GM12892 (cell line): ENCODE measurements at regions not wholly inside any gene's neighbourhood (a gene's known extent, or its start where the extent isn't known, plus 50 kb on each side); places are given as distances from the start of the nearest gene placed in this dataset.

ENCODE experiments used
- POLR2AphosphoS5 ChIP-seq: IDR thresholded peaks from 2 replicates; pipeline ENCODE4 v1.6.1; 2011; ENCODE audit warnings: low read depth, low read length, control low read depth
- TAF1 ChIP-seq: IDR thresholded peaks from 2 replicates; pipeline ENCODE4 v1.6.1; 2011; ENCODE audit warnings: low read depth, mild to moderate bottlenecking, control low read depth, low read length, borderline replicate concordance

DNA sequence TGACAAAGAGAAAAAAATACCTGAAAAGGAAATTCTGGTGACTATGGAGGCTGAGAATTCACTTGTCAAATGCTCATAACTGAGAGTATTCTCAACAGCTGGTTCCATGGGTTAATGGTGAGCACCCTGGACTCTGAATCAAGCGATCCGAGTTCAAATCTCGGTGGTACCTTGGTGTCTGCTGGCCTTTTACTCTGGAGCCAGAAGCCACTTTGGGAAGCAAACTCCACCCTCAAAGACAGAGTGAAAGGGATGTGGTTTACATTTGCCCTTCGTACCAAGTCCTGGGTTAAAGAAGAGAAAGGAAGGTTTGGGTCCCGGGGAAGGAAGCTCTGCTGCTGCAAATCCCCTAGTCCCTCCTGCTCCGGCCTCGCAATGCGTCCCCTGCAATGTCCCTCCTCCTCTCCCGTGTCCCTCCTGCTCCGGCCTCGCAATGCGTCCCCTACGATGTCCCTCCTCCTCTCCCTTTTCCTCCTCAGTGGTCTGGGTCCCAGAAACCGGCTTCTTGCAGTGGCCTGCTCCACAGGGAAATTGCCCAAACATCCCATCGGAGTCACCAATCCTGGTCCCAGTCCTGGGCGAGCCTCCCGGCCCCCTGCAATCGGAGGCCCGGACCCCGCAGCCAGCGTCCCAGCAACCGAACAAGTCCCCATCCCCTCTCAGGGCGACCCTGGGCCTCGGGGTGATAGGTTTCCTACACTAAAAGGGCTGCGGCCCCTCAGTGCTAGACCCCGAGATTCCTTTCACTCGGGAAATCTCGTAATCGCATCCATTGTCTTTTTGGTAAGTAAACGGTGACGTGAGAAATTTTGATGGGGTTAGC is 129.4 kb downstream of the PPIAL4G start:
- TF ChIP-seq POLR2AphosphoS5, result no peak
- TF ChIP-seq TAF1, result no peak
